ENCODE measurements at regions not wholly inside any gene's neighbourhood (a gene's known extent, or its start where the extent isn't known, plus 50 kb on each side); places are given as distances from the start of the nearest gene placed in this dataset.

- TF ChIP-seq CTCF (IDR thresholded peaks at IDR 0.05; ENCODE audit: low read depth, low read length, missing input control) (no peak), TAF1 (conservative IDR thresholded peaks at IDR 0.05) (no peak), EGR1 (IDR thresholded peaks at IDR 0.05; ENCODE audit: low read depth in 2 of 2) (no peak), JUND (IDR thresholded peaks at IDR 0.05) (no peak), REST (IDR thresholded peaks at IDR 0.05) (no peak), RAD21 (IDR thresholded peaks at IDR 0.05) (no peak), RXRA (IDR thresholded peaks at IDR 0.05) (no peak), YY1 (IDR thresholded peaks at IDR 0.05) (no peak), HNF4A (conservative IDR thresholded peaks at IDR 0.05) (no peak), ATF3 (IDR thresholded peaks at IDR 0.05) (no peak), MAX (IDR thresholded peaks at IDR 0.05) (no peak)
Measured at GRCh38 chr3:59404064-59404463, 354.2 kb upstream of the CFAP20DC start.
